Sigmoid colon (tissue), 6 donors: ENCODE measurements at regions not wholly inside any gene's neighbourhood (a gene's known extent, or its start where the extent isn't known, plus 50 kb on each side); places are given as distances from the start of the nearest gene placed in this dataset.

Experiments
- DNase-seq: peaks from one replicate; pipeline ENCODE4 v3.0.0-alpha.2; 2019
- H3K27ac ChIP-seq, 4 donors: fragments of 200-600 bp; sonication (generic); one replicate each; pipeline ENCODE4 v1.5.1; 2016 to 2019; ENCODE audit warnings: mild to moderate bottlenecking in 1 of 4
- H3K27me3 ChIP-seq, 3 donors: fragments of 200-600 bp; sonication (generic); one replicate each; pipeline ENCODE4 v1.5.1; 2019; ENCODE audit warnings: mild to moderate bottlenecking in 1 of 3
- H3K36me3 ChIP-seq, 4 donors: fragments of 200-600 bp; sonication (generic); one replicate each; pipeline ENCODE4 v1.5.1; 2016 to 2019
- H3K4me1 ChIP-seq, 4 donors: fragments of 200-600 bp; sonication (generic); one replicate each; pipeline ENCODE4 v1.5.1; 2017 to 2019
- H3K4me3 ChIP-seq, 4 donors: fragments of 200-600 bp; sonication (generic); one replicate each; pipeline ENCODE4 v1.5.1; 2017 to 2019; ENCODE audit warnings: mild to moderate bottlenecking in 2 of 4, moderate library complexity in 1 of 4
- H3K9me3 ChIP-seq, 4 donors: fragments of 200-600 bp in 3 of 4; sonication (generic) in 3 of 4; one replicate each; pipeline versions ENCODE4 v1.5.1 to v1.6.1; 2013 to 2019
- EP300 ChIP-seq, 4 donors: sonication (generic); formaldehyde crosslinking; IDR thresholded peaks; one replicate each; pipeline ENCODE4 v1.6.1; 2017; ENCODE audit warnings: antibody characterized with exemption in 4 of 4
- POLR2A ChIP-seq, 2 donors: fragments of 450-650 bp; IDR thresholded peaks; one replicate each; pipeline ENCODE4 v1.6.1; 2016; ENCODE audit warnings: antibody characterized with exemption in 2 of 2, mild to moderate bottlenecking in 2 of 2, moderate library complexity in 2 of 2
- POLR2AphosphoS5 ChIP-seq, 4 donors: sonication (generic); formaldehyde crosslinking; IDR thresholded peaks; one replicate each; pipeline ENCODE4 v1.6.1; 2017; ENCODE audit warnings: antibody characterized with exemption in 4 of 4
- WGBS, 2 donors: extraction: QIAGEN DNeasy Blood & Tissue Kit; methylation state at CpG; one replicate each; pipeline ENCODE4 v1.1.7; 2013; 5-methylcytosine and 5-hydroxymethylcytosine counted together
- intact Hi-C: fragments of 100-400 bp; cut with DNase I; formaldehyde crosslinking; loops from one replicate; pipeline ENCODE4 v1.15.1; 2023
- TF ChIP-seq, protein P1 (sequence below), 4 experiments: fragments of 450-650 bp in 3 of 4; fragments of 200-600 bp in 1 of 4; IDR thresholded peaks; one replicate each; pipeline ENCODE4 v1.5.1; 2016 to 2019; ENCODE audit warnings: antibody characterized with exemption in 4 of 4, mild to moderate bottlenecking in 3 of 4, moderate library complexity in 2 of 4
- donor health status: healthy with polysubstance abuse.
- donor health status: healthy.

DNA sequence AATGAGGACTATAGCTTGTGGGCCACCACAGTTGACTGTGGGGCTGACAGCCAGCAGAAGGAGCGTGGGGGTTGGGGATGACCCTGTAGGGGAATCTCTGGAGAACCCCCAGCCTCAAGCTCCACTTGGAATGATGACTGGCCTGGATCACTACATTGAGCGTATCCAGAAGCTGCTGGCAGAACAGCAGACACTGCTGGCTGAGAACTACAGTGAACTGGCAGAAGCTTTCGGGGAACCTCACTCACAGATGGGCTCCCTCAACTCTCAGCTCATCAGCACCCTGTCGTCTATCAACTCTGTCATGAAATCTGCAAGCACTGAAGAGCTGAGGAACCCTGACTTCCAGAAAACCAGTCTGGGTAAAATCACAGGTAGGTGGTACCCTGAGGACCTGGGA, 128.4 kb upstream of the DMRT1 start:
- TF ChIP-seq POLR2AphosphoS5 (IDR thresholded peaks at IDR 0.05) (peak in 2 of 4 donors; percentile 39 to 50), EP300 (IDR thresholded peaks at IDR 0.05) (no peak)
- TF ChIP-seq, protein P1, sequence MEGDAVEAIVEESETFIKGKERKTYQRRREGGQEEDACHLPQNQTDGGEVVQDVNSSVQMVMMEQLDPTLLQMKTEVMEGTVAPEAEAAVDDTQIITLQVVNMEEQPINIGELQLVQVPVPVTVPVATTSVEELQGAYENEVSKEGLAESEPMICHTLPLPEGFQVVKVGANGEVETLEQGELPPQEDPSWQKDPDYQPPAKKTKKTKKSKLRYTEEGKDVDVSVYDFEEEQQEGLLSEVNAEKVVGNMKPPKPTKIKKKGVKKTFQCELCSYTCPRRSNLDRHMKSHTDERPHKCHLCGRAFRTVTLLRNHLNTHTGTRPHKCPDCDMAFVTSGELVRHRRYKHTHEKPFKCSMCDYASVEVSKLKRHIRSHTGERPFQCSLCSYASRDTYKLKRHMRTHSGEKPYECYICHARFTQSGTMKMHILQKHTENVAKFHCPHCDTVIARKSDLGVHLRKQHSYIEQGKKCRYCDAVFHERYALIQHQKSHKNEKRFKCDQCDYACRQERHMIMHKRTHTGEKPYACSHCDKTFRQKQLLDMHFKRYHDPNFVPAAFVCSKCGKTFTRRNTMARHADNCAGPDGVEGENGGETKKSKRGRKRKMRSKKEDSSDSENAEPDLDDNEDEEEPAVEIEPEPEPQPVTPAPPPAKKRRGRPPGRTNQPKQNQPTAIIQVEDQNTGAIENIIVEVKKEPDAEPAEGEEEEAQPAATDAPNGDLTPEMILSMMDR (IDR thresholded peaks at IDR 0.05) = no peak
- H3K4me3 ChIP-seq = peak overlapping the region in 2 of 4 donors; percentile 3 to 25
- intact Hi-C loops = no loop called here
- peaks cover 15 to 25% (median 16%) of the 10 kb centered on the region in 4 donors for H3K36me3 ChIP-seq
- WGBS, 2 donors = 84 to 89% methylated on average over 4 of the region's 4 CpGs
- DNase-seq = no peak
- H3K27ac ChIP-seq = peak overlapping the region; percentile 75 to 90 (median 81)
- H3K9me3 ChIP-seq = no peaks in the 10 kb centered on the region
- no peaks in the 10 kb centered on the region for H3K27me3 ChIP-seq
- peaks cover 0 to 97% (median 79%) of the 10 kb centered on the region in 4 donors for H3K4me1 ChIP-seq

DNA sequence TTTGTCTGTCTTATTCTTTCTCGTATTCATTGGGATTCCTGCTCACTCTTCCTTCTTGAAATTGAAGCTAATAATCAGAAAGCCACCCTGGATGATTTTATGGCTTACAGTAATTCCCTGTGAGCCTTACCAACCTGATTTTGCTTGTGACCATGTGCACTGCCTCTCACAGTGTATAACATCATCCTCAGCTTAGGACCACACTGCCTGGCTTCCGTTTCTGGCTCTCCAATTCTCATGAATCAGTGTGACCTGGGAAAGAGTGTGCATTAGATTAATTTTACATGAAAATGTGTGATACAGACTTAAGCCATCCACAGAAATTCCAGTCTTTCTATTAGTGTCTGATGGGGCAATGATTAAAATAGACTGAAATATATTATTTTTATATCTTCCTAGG, 126.8 kb upstream of the DMRT1 start:
- H3K4me3 ChIP-seq = peak overlapping the region in 1 of 4 donors; percentile 25
- peak overlapping the region; percentile 75 to 90 (median 81) for H3K27ac ChIP-seq
- DNase-seq = no peak
- H3K9me3 ChIP-seq = no peaks in the 10 kb centered on the region
- intact Hi-C loops = loop anchor here (2.0 kb wide), 1 partner anchor 20 kb away; no protein-coding TSS in a partner anchor
- TF ChIP-seq EP300 (IDR thresholded peaks at IDR 0.05) = peak in 1 of 4 donors; percentile 12
- TF ChIP-seq, protein P1 (IDR thresholded peaks at IDR 0.05) = no peak
- peaks cover 0 to 91% (median 73%) of the 10 kb centered on the region in 4 donors for H3K4me1 ChIP-seq
- H3K27me3 ChIP-seq = no peaks in the 10 kb centered on the region
- peaks cover 15 to 25% (median 16%) of the 10 kb centered on the region in 4 donors for H3K36me3 ChIP-seq
- WGBS, 2 donors = 81 to 82% methylated on average over 2 of the region's 2 CpGs

DNA sequence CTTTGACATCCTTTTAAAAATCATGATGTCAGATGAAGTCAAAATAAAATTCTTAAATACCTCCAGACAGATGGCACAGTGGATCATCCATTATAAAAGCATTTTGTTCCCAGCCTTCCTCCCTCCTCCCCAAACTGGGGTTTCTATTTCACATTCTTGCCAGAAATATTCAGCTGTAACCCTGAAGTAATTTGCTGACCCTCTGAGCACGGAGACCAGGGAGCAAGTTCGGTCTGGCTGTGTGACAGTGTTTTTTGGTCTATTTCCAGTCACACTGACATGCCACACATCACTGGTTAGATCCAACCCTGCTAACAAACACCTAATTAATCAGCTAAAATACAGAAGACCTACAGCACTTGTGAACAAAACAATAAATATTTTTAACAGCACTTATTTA, 126.2 kb upstream of the DMRT1 start:
- no peak for DNase-seq
- intact Hi-C loops = loop anchor here (2.0 kb wide), 1 partner anchor 20 kb away; no protein-coding TSS in a partner anchor
- Histone ChIP-seq H3K4me3 (no peak overlapping the region), H3K27me3 (no peaks in the 10 kb centered on the region), H3K4me1 (peaks cover 0 to 93% (median 73%) of the 10 kb centered on the region in 4 donors), H3K9me3 (no peaks in the 10 kb centered on the region), H3K36me3 (peaks cover 15 to 25% (median 16%) of the 10 kb centered on the region in 4 donors), H3K27ac (peak overlapping the region; percentile 75 to 90 (median 81))
- TF ChIP-seq EP300 (IDR thresholded peaks at IDR 0.05) = no peak
- TF ChIP-seq POLR2A (IDR thresholded peaks at IDR 0.05) = no peak
- TF ChIP-seq, protein P1 (IDR thresholded peaks at IDR 0.05) = no peak
- TF ChIP-seq POLR2AphosphoS5 (IDR thresholded peaks at IDR 0.05) = no peak
- 68 to 87% methylated on average over 2 of the region's 2 CpGs for WGBS, 2 donors

DNA sequence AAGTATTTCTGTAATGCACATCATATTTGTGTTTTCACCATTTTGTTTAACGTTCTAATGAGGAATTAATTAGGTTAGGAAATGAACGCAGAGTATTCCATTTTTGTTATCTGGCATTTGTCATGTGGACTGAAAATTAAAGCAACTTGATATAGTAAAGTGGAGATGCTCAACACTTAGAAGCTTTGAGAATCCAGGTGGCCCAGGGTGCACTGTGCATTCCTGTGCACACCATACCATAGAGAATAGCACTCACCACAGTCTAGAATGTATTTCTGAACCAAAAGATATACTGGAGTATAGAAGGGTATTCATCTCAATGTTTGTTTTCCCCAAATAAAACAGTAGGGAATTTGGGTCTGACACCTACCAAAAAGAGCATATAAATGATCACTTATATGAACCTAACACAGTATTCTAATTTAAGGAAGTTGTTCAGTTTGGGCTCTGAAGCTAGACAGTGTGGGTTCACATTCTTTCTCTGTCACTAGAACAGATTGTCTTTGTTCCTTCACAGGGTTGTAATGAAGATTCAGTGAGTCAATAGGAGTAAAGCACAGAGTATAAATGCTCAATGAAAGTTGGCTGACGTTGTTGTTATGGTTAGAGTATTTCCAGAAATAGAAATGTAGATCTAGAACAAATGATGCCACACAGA, 125.6 kb upstream of the DMRT1 start:
- DNase-seq = no peak
- H3K27me3 ChIP-seq = no peaks in the 10 kb centered on the region
- WGBS, 2 donors = 70 to 73% methylated on average over 3 of the region's 3 CpGs
- H3K4me3 ChIP-seq = no peak overlapping the region
- peak overlapping the region; percentile 75 to 90 (median 81) for H3K27ac ChIP-seq
- peaks cover 0 to 93% (median 78%) of the 10 kb centered on the region in 4 donors for H3K4me1 ChIP-seq
- TF ChIP-seq EP300 (IDR thresholded peaks at IDR 0.05) = peak; percentile 77 to 99 (median 96)
- TF ChIP-seq POLR2AphosphoS5 (IDR thresholded peaks at IDR 0.05) = peak; percentile 68 to 86 (median 82)
- no peak for TF ChIP-seq POLR2A (IDR thresholded peaks at IDR 0.05)
- TF ChIP-seq, protein P1 (IDR thresholded peaks at IDR 0.05) = no peak
- H3K9me3 ChIP-seq = no peaks in the 10 kb centered on the region
- intact Hi-C loops = loop anchor here (2.0 kb wide), 1 partner anchor 21 kb away; no protein-coding TSS in a partner anchor
- H3K36me3 ChIP-seq = peaks cover 13 to 21% (median 14%) of the 10 kb centered on the region in 4 donors
